Spinal cord (tissue), 9 donors: ENCODE measurements at regions not wholly inside any gene's neighbourhood (a gene's known extent, or its start where the extent isn't known, plus 50 kb on each side); places are given as distances from the start of the nearest gene placed in this dataset.

Experiments
- DNase-seq, 6 donors: peaks; one replicate each; pipeline versions ENCODE4 v3.0.0 to v3.0.0-alpha.2; 2013 to 2015; ENCODE audit warnings: low spot score in 6 of 6, low read depth in 4 of 6
- H3K27ac ChIP-seq: one replicate; pipeline ENCODE4 v1.5.1; 2013; ENCODE audit warnings: low read depth, low read length, control low read depth
- H3K27me3 ChIP-seq: one replicate; pipeline ENCODE4 v1.6.1; 2013; ENCODE audit warnings: low read length; ENCODE audit not compliant: control insufficient read depth, insufficient read depth
- H3K36me3 ChIP-seq: one replicate; pipeline ENCODE4 v1.6.1; 2013; ENCODE audit warnings: low read length; ENCODE audit not compliant: control insufficient read depth, insufficient read depth
- H3K4me1 ChIP-seq: one replicate; pipeline ENCODE4 v1.6.1; 2013; ENCODE audit warnings: low read length; ENCODE audit not compliant: control insufficient read depth, insufficient read depth
- H3K4me3 ChIP-seq: one replicate; pipeline ENCODE4 v1.5.1; 2013; ENCODE audit warnings: low read depth, low read length, control low read depth
- H3K9me3 ChIP-seq: one replicate; pipeline ENCODE4 v1.6.1; 2013; ENCODE audit warnings: low read length; ENCODE audit not compliant: control insufficient read depth, insufficient read depth
- WGBS: methylation state at CpG from one replicate; pipeline ENCODE4 v1.1.5; 2013; ENCODE audit warnings: missing lambda C conversion rate; ENCODE audit not compliant: insufficient coverage; 5-methylcytosine and 5-hydroxymethylcytosine counted together
- donor health status: healthy.

DNA sequence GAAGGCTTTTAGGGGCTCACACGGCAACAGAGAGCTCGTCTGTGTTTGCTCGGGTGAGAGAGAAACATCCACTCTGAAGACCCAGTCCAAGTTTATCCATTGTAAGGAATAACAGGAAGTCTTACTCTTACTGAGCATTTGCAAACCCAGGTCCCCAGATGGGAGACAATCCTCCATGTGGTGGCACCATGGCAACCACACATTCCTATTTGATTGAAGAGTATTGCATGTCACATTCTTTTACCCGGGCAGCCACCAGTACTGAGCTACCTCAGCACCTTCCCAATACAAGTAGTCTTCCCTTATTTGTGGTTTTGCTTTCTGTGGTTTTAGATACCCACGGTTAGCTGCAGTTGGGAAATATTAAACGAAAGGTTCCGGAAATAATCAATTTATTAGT lies 302.9 kb upstream of the RASGRP1 start:
- Histone ChIP-seq H3K27ac (no peak overlapping the region), H3K27me3 (no peaks in the 10 kb centered on the region), H3K36me3 (no peaks in the 10 kb centered on the region), H3K4me3 (no peak overlapping the region), H3K9me3 (no peaks in the 10 kb centered on the region), H3K4me1 (no peaks in the 10 kb centered on the region)
- DNase-seq = no peak
- WGBS = 83% methylated on average over 3 of the region's 7 CpGs

GRCh38 chr15:38868326-38869114 lies 303.9 kb upstream of the RASGRP1 start:
- no peaks in the 10 kb centered on the region for H3K4me1 ChIP-seq
- no peaks in the 10 kb centered on the region for H3K36me3 ChIP-seq
- no peak for DNase-seq
- 58% methylated on average over 2 of the region's 8 CpGs for WGBS
- no peak overlapping the region for H3K27ac ChIP-seq
- no peak overlapping the region for H3K4me3 ChIP-seq
- no peaks in the 10 kb centered on the region for H3K9me3 ChIP-seq
- no peaks in the 10 kb centered on the region for H3K27me3 ChIP-seq

DNA sequence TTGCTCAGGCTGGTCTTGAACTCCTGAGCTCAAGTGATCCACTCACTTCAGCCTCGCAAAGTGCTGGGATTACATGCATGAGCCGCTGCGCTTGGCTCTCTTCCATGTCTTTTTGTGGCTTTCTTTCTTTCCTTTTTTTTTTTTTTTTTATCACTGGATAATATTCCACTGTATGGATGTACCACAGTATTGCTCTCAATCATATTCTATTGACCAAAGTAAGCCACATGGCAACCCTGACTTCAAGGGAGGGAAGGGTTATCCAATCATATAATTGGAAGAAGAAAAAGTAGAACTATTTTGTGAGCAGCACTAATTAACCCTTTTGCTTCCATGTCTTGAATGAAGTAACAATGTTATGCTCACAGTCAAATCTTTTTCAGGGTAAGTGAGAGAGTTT lies 307.0 kb upstream of the RASGRP1 start:
- WGBS = 100% methylated on average over 1 of the region's 3 CpGs

GRCh38 chr15:38872732-38873131 lies 308.1 kb upstream of the RASGRP1 start:
- no peak for DNase-seq
- Histone ChIP-seq H3K9me3 (no peaks in the 10 kb centered on the region), H3K36me3 (no peaks in the 10 kb centered on the region), H3K27ac (no peak overlapping the region), H3K4me1 (no peaks in the 10 kb centered on the region), H3K27me3 (no peaks in the 10 kb centered on the region), H3K4me3 (no peak overlapping the region)
- 89% methylated on average over 4 of the region's 5 CpGs for WGBS

More for the DNA sequence above, 307.0 kb upstream of the RASGRP1 start:
- no peaks in the 10 kb centered on the region for H3K27me3 ChIP-seq
- H3K4me3 ChIP-seq = no peak overlapping the region
- H3K4me1 ChIP-seq = no peaks in the 10 kb centered on the region
- DNase-seq = no peak
- no peaks in the 10 kb centered on the region for H3K9me3 ChIP-seq
- no peaks in the 10 kb centered on the region for H3K36me3 ChIP-seq
- no peak overlapping the region for H3K27ac ChIP-seq

- Histone ChIP-seq H3K36me3 (no peaks in the 10 kb centered on the region), H3K4me3 (no peak overlapping the region), H3K27ac (no peak overlapping the region), H3K4me1 (no peaks in the 10 kb centered on the region), H3K27me3 (no peaks in the 10 kb centered on the region), H3K9me3 (no peaks in the 10 kb centered on the region)
- 67% methylated on average over 3 of the region's 4 CpGs for WGBS
- DNase-seq = no peak
Observed at GRCh38 chr15:38873158-38873557, 308.5 kb upstream of the RASGRP1 start.

- no peak for DNase-seq
- Histone ChIP-seq H3K27ac (no peak overlapping the region), H3K4me3 (no peak overlapping the region), H3K27me3 (no peaks in the 10 kb centered on the region), H3K36me3 (no peaks in the 10 kb centered on the region), H3K4me1 (no peaks in the 10 kb centered on the region), H3K9me3 (no peaks in the 10 kb centered on the region)
- WGBS = 93% methylated on average over 3 of the region's 5 CpGs
Observed at GRCh38 chr15:38874464-38874863, 309.9 kb upstream of the RASGRP1 start.

- no peak for DNase-seq
- H3K27ac ChIP-seq = no peak overlapping the region
Observed at GRCh38 chr15:38876211-38876610, 311.6 kb upstream of the RASGRP1 start.

GRCh38 chr15:38876621-38877020 lies 312.0 kb upstream of the RASGRP1 start:
- no peaks in the 10 kb centered on the region for H3K36me3 ChIP-seq
- no peaks in the 10 kb centered on the region for H3K4me1 ChIP-seq
- DNase-seq = no peak
- no peaks in the 10 kb centered on the region for H3K9me3 ChIP-seq
- H3K27ac ChIP-seq = no peak overlapping the region
- 100% methylated on average over 3 of the region's 3 CpGs for WGBS
- H3K4me3 ChIP-seq = no peak overlapping the region
- H3K27me3 ChIP-seq = no peaks in the 10 kb centered on the region

More at GRCh38 chr15:38876211-38876610, 311.6 kb upstream of the RASGRP1 start:
- Histone ChIP-seq H3K4me3 (no peak overlapping the region), H3K4me1 (no peaks in the 10 kb centered on the region), H3K9me3 (no peaks in the 10 kb centered on the region), H3K36me3 (no peaks in the 10 kb centered on the region), H3K27me3 (no peaks in the 10 kb centered on the region)
- WGBS = 88% methylated on average over 5 of the region's 6 CpGs

GRCh38 chr15:38877471-38877870 lies 312.9 kb upstream of the RASGRP1 start:
- H3K4me3 ChIP-seq = no peak overlapping the region
- H3K36me3 ChIP-seq = no peaks in the 10 kb centered on the region
- H3K9me3 ChIP-seq = no peaks in the 10 kb centered on the region
- WGBS = 70% methylated on average over 3 of the region's 4 CpGs
- H3K27me3 ChIP-seq = no peaks in the 10 kb centered on the region
- H3K4me1 ChIP-seq = no peaks in the 10 kb centered on the region
- peak in 1 of 6 donors; percentile 50 for DNase-seq
- H3K27ac ChIP-seq = no peak overlapping the region

DNA sequence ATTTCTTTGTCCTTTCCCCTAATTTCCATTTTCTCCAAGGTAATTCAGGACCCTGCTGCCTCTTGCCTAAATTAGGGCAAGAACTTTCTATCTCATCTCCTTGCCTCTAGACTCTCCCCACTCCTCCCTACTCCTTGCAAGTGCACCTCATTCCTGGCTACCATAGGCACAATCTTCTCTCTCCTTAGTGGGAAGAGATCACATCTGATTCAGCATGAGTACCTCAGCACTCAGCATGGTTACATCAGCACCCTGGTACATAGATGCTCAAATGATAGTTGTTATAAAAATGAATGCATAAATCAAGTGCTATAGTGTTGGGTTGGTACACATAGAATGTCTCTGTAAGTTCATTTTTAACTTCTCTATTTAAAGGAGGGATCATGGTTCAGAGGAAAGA lies 313.4 kb upstream of the RASGRP1 start:
- no peaks in the 10 kb centered on the region for H3K36me3 ChIP-seq
- no peaks in the 10 kb centered on the region for H3K27me3 ChIP-seq
- no peak for DNase-seq
- H3K9me3 ChIP-seq = no peaks in the 10 kb centered on the region
- H3K27ac ChIP-seq = no peak overlapping the region
- H3K4me3 ChIP-seq = no peak overlapping the region
- no peaks in the 10 kb centered on the region for H3K4me1 ChIP-seq
